ENCODE measurements at regions not wholly inside any gene's neighbourhood (a gene's known extent, or its start where the extent isn't known, plus 50 kb on each side); places are given as distances from the start of the nearest gene placed in this dataset.

DNA sequence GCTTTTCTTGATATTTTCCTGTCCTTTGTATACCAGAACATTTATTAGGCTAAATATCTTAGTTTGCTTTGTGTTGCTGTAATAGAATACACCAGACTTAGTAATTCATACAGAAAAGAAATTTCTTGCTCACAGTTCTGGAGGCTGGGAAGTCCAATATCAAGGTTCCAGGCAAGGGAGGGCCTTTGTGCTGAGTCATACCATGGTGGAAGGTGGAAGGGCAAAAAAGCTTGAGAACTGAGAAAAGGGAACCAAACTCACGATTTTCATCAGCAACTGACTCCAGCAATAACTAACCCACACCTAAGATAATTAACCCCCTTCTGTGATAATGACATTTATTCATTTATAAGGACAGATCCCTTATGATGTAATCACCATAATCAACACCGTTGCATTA lies 496.9 kb upstream of the SUCLG2 start:
- Histone ChIP-seq H3K36me3 (ENCODE audit: insufficient read depth) (no peaks in the 10 kb centered on the region), H3K27ac (ENCODE audit: low read depth) (no peak overlapping the region), H3K4me3 (ENCODE audit: low read depth, low read length) (no peak overlapping the region), H3K4me1 (ENCODE audit: insufficient read depth) (no peaks in the 10 kb centered on the region)
- WGBS, result 81% methylated on average over 2 of the region's 2 CpGs
- no peak for DNase-seq (ENCODE audit: extremely low spot score)

GRCh38 chr3:68148447-68148846 lies 494.0 kb upstream of the SUCLG2 start:
- no peaks in the 10 kb centered on the region for H3K36me3 ChIP-seq (ENCODE audit: insufficient read depth)
- 57% methylated on average over 5 of the region's 5 CpGs for WGBS
- no peak for DNase-seq (ENCODE audit: extremely low spot score)

GRCh38 chr3:68142441-68142840 lies 488.0 kb upstream of the SUCLG2 start:
- WGBS, result 40% methylated on average over 2 of the region's 2 CpGs

More at GRCh38 chr3:68148447-68148846, 494.0 kb upstream of the SUCLG2 start:
- H3K4me3 ChIP-seq (ENCODE audit: low read depth, low read length), result no peak overlapping the region
- no peaks in the 10 kb centered on the region for H3K4me1 ChIP-seq (ENCODE audit: insufficient read depth)
- no peak overlapping the region for H3K27ac ChIP-seq (ENCODE audit: low read depth)

GRCh38 chr3:68139897-68140296 lies 485.5 kb upstream of the SUCLG2 start:
- Histone ChIP-seq H3K36me3 (ENCODE audit: insufficient read depth) (no peaks in the 10 kb centered on the region), H3K27ac (ENCODE audit: low read depth) (no peak overlapping the region), H3K4me3 (ENCODE audit: low read depth, low read length) (no peak overlapping the region), H3K4me1 (ENCODE audit: insufficient read depth) (no peaks in the 10 kb centered on the region)
- WGBS, result 88% methylated on average over 3 of the region's 3 CpGs
- DNase-seq (ENCODE audit: extremely low spot score), result no peak

More at GRCh38 chr3:68142441-68142840, 488.0 kb upstream of the SUCLG2 start:
- H3K4me1 ChIP-seq (ENCODE audit: insufficient read depth), result no peaks in the 10 kb centered on the region
- H3K27ac ChIP-seq (ENCODE audit: low read depth), result no peak overlapping the region
- H3K4me3 ChIP-seq (ENCODE audit: low read depth, low read length), result no peak overlapping the region
- no peak for DNase-seq (ENCODE audit: extremely low spot score)
- no peaks in the 10 kb centered on the region for H3K36me3 ChIP-seq (ENCODE audit: insufficient read depth)

- Histone ChIP-seq H3K36me3 (ENCODE audit: insufficient read depth) (no peaks in the 10 kb centered on the region), H3K4me1 (ENCODE audit: insufficient read depth) (no peaks in the 10 kb centered on the region), H3K4me3 (ENCODE audit: low read depth, low read length) (no peak overlapping the region), H3K27ac (ENCODE audit: low read depth) (no peak overlapping the region)
- WGBS, result 65% methylated on average over 7 of the region's 7 CpGs
- no peak for DNase-seq (ENCODE audit: extremely low spot score)
Measured at GRCh38 chr3:68136411-68136810, 482.0 kb upstream of the SUCLG2 start.

- DNase-seq (ENCODE audit: extremely low spot score), result no peak
- Histone ChIP-seq H3K36me3 (ENCODE audit: insufficient read depth) (no peaks in the 10 kb centered on the region), H3K4me3 (ENCODE audit: low read depth, low read length) (no peak overlapping the region), H3K4me1 (ENCODE audit: insufficient read depth) (no peaks in the 10 kb centered on the region), H3K27ac (ENCODE audit: low read depth) (no peak overlapping the region)
- WGBS, result 56% methylated on average over 1 of the region's 1 CpG
Measured at GRCh38 chr3:68135067-68135466, 480.7 kb upstream of the SUCLG2 start.

GRCh38 chr3:68129065-68129464 lies 474.7 kb upstream of the SUCLG2 start:
- no peaks in the 10 kb centered on the region for H3K36me3 ChIP-seq (ENCODE audit: insufficient read depth)
- no peak for DNase-seq (ENCODE audit: extremely low spot score)
- no peak overlapping the region for H3K4me3 ChIP-seq (ENCODE audit: low read depth, low read length)
- no peak overlapping the region for H3K27ac ChIP-seq (ENCODE audit: low read depth)
- 63% methylated on average over 3 of the region's 3 CpGs for WGBS
- no peaks in the 10 kb centered on the region for H3K4me1 ChIP-seq (ENCODE audit: insufficient read depth)

- no peak for DNase-seq (ENCODE audit: extremely low spot score)
- 88% methylated on average over 4 of the region's 4 CpGs for WGBS
- no peak overlapping the region for H3K4me3 ChIP-seq (ENCODE audit: low read depth, low read length)
- H3K4me1 ChIP-seq (ENCODE audit: insufficient read depth), result no peaks in the 10 kb centered on the region
- no peaks in the 10 kb centered on the region for H3K36me3 ChIP-seq (ENCODE audit: insufficient read depth)
- no peak overlapping the region for H3K27ac ChIP-seq (ENCODE audit: low read depth)
Measured at GRCh38 chr3:68123231-68123630, 468.8 kb upstream of the SUCLG2 start.

DNA sequence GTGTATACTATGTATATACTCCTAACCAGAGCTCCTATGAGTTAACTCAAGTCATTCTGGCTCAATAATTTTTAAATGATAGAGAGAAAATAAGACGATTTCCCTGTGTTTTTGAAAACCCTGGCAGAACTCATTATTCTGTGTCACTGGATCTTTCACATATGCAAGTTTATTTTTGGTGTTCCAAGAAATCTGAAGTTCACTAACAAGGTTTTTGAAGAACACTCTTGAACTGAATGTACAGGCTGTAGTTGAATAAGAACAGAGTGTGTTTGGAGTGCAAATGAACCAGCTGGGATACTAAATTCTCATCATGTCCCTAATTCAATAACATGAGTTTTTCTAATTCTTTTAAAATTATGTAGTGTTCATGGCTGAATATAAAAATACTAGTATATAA lies 466.9 kb upstream of the SUCLG2 start:
- no peak for DNase-seq (ENCODE audit: extremely low spot score)
- H3K4me3 ChIP-seq (ENCODE audit: low read depth, low read length), result no peak overlapping the region
- no peaks in the 10 kb centered on the region for H3K36me3 ChIP-seq (ENCODE audit: insufficient read depth)
- no peaks in the 10 kb centered on the region for H3K4me1 ChIP-seq (ENCODE audit: insufficient read depth)
- 43% methylated on average over 1 of the region's 1 CpG for WGBS
- no peak overlapping the region for H3K27ac ChIP-seq (ENCODE audit: low read depth)

GRCh38 chr3:68116580-68116979 lies 462.2 kb upstream of the SUCLG2 start:
- Histone ChIP-seq H3K4me3 (ENCODE audit: low read depth, low read length) (no peak overlapping the region), H3K4me1 (ENCODE audit: insufficient read depth) (no peaks in the 10 kb centered on the region), H3K27ac (ENCODE audit: low read depth) (no peak overlapping the region), H3K36me3 (ENCODE audit: insufficient read depth) (no peaks in the 10 kb centered on the region)
- no peak for DNase-seq (ENCODE audit: extremely low spot score)
- WGBS, result 98% methylated on average over 1 of the region's 1 CpG

GRCh38 chr3:68103811-68104210 lies 449.4 kb upstream of the SUCLG2 start:
- DNase-seq (ENCODE audit: extremely low spot score), result no peak
- WGBS, result 64% methylated on average over 1 of the region's 1 CpG

DNA sequence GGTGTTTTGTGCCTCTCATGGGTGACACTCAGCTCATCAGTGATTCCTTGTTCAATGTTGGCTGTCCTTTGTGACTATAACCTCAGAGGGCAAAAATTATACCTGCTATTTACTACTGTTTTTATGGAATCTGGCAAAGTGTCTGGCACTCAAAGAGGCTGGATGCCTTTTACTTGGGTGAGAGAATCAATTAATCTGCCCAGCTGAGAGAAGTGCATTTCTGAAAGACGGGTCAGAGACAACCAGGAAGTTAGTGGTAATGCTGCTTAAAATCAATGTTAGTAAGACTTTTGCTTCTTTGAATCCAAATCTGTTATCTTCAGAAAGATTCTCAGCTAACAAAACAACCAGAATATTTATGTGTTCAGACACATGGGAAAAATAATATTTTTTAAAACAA lies 436.2 kb upstream of the SUCLG2 start:
- Histone ChIP-seq H3K27ac (ENCODE audit: low read depth) (no peak overlapping the region), H3K4me3 (ENCODE audit: low read depth, low read length) (no peak overlapping the region), H3K36me3 (ENCODE audit: insufficient read depth) (no peaks in the 10 kb centered on the region), H3K4me1 (ENCODE audit: insufficient read depth) (no peaks in the 10 kb centered on the region)
- WGBS, result 31% methylated on average over 1 of the region's 1 CpG
- DNase-seq (ENCODE audit: extremely low spot score), result no peak

More at GRCh38 chr3:68103811-68104210, 449.4 kb upstream of the SUCLG2 start:
- H3K27ac ChIP-seq (ENCODE audit: low read depth), result no peak overlapping the region
- H3K36me3 ChIP-seq (ENCODE audit: insufficient read depth), result no peaks in the 10 kb centered on the region
- H3K4me1 ChIP-seq (ENCODE audit: insufficient read depth), result no peaks in the 10 kb centered on the region
- H3K4me3 ChIP-seq (ENCODE audit: low read depth, low read length), result no peak overlapping the region

- Histone ChIP-seq H3K27ac (ENCODE audit: low read depth) (no peak overlapping the region), H3K4me3 (ENCODE audit: low read depth, low read length) (no peak overlapping the region), H3K4me1 (ENCODE audit: insufficient read depth) (no peaks in the 10 kb centered on the region), H3K36me3 (ENCODE audit: insufficient read depth) (no peaks in the 10 kb centered on the region)
- WGBS, result 33% methylated on average over 3 of the region's 3 CpGs
- no peak for DNase-seq (ENCODE audit: extremely low spot score)
Measured at GRCh38 chr3:68089572-68090011, 435.2 kb upstream of the SUCLG2 start.

DNA sequence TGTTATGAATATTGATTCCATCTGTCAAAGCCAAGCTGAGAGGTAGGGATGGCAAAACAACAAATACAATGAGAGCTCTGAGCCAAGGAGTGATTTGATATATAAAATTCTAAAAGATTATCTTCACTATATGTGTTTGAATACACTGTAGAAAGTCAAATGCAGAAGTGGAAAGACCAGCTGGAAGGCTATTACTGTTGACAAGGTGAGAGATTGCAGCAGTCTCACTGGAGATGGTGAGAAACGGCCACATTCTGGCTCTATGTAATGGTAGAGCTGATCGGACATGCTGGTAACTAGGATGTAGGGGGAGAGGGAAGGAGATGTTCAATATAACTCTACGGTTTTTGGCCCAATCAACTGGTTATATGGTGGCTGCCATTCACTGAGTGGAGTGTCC lies 434.2 kb upstream of the SUCLG2 start:
- WGBS, result 79% methylated on average over 3 of the region's 3 CpGs

GRCh38 chr3:68088216-68088615 lies 433.8 kb upstream of the SUCLG2 start:
- Histone ChIP-seq H3K4me3 (ENCODE audit: low read depth, low read length) (no peak overlapping the region), H3K27ac (ENCODE audit: low read depth) (no peak overlapping the region), H3K36me3 (ENCODE audit: insufficient read depth) (no peaks in the 10 kb centered on the region), H3K4me1 (ENCODE audit: insufficient read depth) (no peaks in the 10 kb centered on the region)
- 56% methylated on average over 3 of the region's 3 CpGs for WGBS
- DNase-seq (ENCODE audit: extremely low spot score), result no peak

More for the DNA sequence above, 434.2 kb upstream of the SUCLG2 start:
- Histone ChIP-seq H3K4me1 (ENCODE audit: insufficient read depth) (no peaks in the 10 kb centered on the region), H3K27ac (ENCODE audit: low read depth) (no peak overlapping the region), H3K4me3 (ENCODE audit: low read depth, low read length) (no peak overlapping the region), H3K36me3 (ENCODE audit: insufficient read depth) (no peaks in the 10 kb centered on the region)
- no peak for DNase-seq (ENCODE audit: extremely low spot score)
